H9 (cell line): ENCODE measurements at regions not wholly inside any gene's neighbourhood (a gene's known extent, or its start where the extent isn't known, plus 50 kb on each side); places are given as distances from the start of the nearest gene placed in this dataset.
"Not testable (repeated sequence)": the region's sequence is repeated elsewhere in the genome, so short reads cannot be mapped to it uniquely, and the experiment has no call there.

Experiments used
- DNase-seq: peaks from one replicate; pipeline ENCODE4 v3.0.0-alpha.2; 2017
- H2AFZ ChIP-seq: one replicate; pipeline ENCODE4 v1.6.1; 2013; ENCODE audit warnings: mild to moderate bottlenecking, low read length, control low read depth, moderate library complexity
- H2AK5ac ChIP-seq: 2 replicates; pipeline ENCODE4 v1.6.1; 2013; ENCODE audit warnings: low read length, control low read depth, mixed read lengths; ENCODE audit not compliant: insufficient read length
- H2BK120ac ChIP-seq: one replicate; pipeline ENCODE4 v1.6.1; 2013; ENCODE audit warnings: low read depth, mild to moderate bottlenecking, low read length, control low read depth, inconsistent platforms; ENCODE audit not compliant: poor library complexity, severe bottlenecking
- H2BK12ac ChIP-seq: 2 replicates; pipeline ENCODE4 v1.6.1; 2013; ENCODE audit warnings: low read length, control low read depth, mixed read lengths, low read depth; ENCODE audit not compliant: insufficient read length
- H2BK15ac ChIP-seq: 2 replicates; pipeline ENCODE4 v1.6.1; 2013; ENCODE audit warnings: low read depth, low read length, control low read depth
- H2BK20ac ChIP-seq: one replicate; pipeline ENCODE4 v1.6.1; 2013; ENCODE audit warnings: low read depth, mild to moderate bottlenecking, low read length, control low read depth, inconsistent platforms; ENCODE audit not compliant: poor library complexity, severe bottlenecking
- H2BK5ac ChIP-seq: 2 replicates; pipeline ENCODE4 v1.6.1; 2013; ENCODE audit warnings: low read length, control low read depth, mixed read lengths; ENCODE audit not compliant: insufficient read length
- H3K14ac ChIP-seq: 2 replicates; pipeline ENCODE4 v1.6.1; 2013; ENCODE audit warnings: low read length, control low read depth; ENCODE audit not compliant: insufficient read depth
- H3K18ac ChIP-seq: 2 replicates; pipeline ENCODE4 v1.6.1; 2013; ENCODE audit warnings: low read depth, mild to moderate bottlenecking, mixed read lengths, low read length, control low read depth; ENCODE audit not compliant: insufficient read length
- H3K23ac ChIP-seq: 2 replicates; pipeline ENCODE4 v1.6.1; 2013; ENCODE audit warnings: low read length, control low read depth, mixed read lengths, low read depth; ENCODE audit not compliant: insufficient read length
- H3K23me2 ChIP-seq: 2 replicates; pipeline ENCODE4 v1.6.1; 2013; ENCODE audit warnings: low read depth, mild to moderate bottlenecking, mixed read lengths, low read length, control low read depth; ENCODE audit not compliant: insufficient read length, poor library complexity, severe bottlenecking
- H3K27ac ChIP-seq: 2 replicates; pipeline ENCODE4 v1.5.1; 2013; ENCODE audit warnings: low read length, control low read depth, mixed read lengths, low read depth; ENCODE audit not compliant: insufficient read length
- H3K27me3 ChIP-seq: 2 replicates; pipeline ENCODE4 v1.6.1; 2013; ENCODE audit warnings: low read length, control low read depth, inconsistent platforms; ENCODE audit not compliant: insufficient read depth
- H3K4ac ChIP-seq: 2 replicates; pipeline ENCODE4 v1.6.1; 2013; ENCODE audit warnings: low read depth, mild to moderate bottlenecking, control low read depth, inconsistent platforms, low read length, moderate library complexity
- H3K4me1 ChIP-seq: 2 replicates; pipeline ENCODE4 v1.6.1; 2013; ENCODE audit warnings: low read length, control low read depth, inconsistent platforms; ENCODE audit not compliant: insufficient read depth
- H3K4me2 ChIP-seq: 2 replicates; pipeline ENCODE4 v1.6.1; 2013; ENCODE audit warnings: low read length, control low read depth, mixed read lengths; ENCODE audit not compliant: insufficient read length, insufficient read depth
- H3K56ac ChIP-seq: 2 replicates; pipeline ENCODE4 v1.6.1; 2013; ENCODE audit warnings: low read depth, mild to moderate bottlenecking, mixed read lengths, low read length, control low read depth; ENCODE audit not compliant: insufficient read length
- H3K79me1 ChIP-seq: 2 replicates; pipeline ENCODE4 v1.6.1; 2013; ENCODE audit warnings: low read depth, mild to moderate bottlenecking, moderate library complexity, low read length, control low read depth, inconsistent platforms; ENCODE audit not compliant: insufficient read depth, poor library complexity, severe bottlenecking
- H3K79me2 ChIP-seq: 2 replicates; pipeline ENCODE4 v1.6.1; 2013; ENCODE audit warnings: low read length, control low read depth, inconsistent platforms; ENCODE audit not compliant: insufficient read depth
- H3K9ac ChIP-seq: 2 replicates; pipeline ENCODE4 v1.6.1; 2013; ENCODE audit warnings: low read length, control low read depth, mixed read lengths; ENCODE audit not compliant: insufficient read length; ENCODE audit errors: extremely low read depth
- H3K9me3 ChIP-seq: one replicate; pipeline ENCODE4 v1.6.1; 2013; ENCODE audit warnings: low read depth, low read length, inconsistent platforms; ENCODE audit not compliant: control insufficient read depth
- H3T11ph ChIP-seq: one replicate; pipeline ENCODE4 v1.6.1; 2013; ENCODE audit warnings: mild to moderate bottlenecking, low read length, control low read depth, inconsistent platforms
- H4K20me1 ChIP-seq: one replicate; pipeline ENCODE4 v1.6.1; 2013; ENCODE audit not compliant: control insufficient read depth, insufficient read length, insufficient read depth
- H4K5ac ChIP-seq: 2 replicates; pipeline ENCODE4 v1.6.1; 2013; ENCODE audit warnings: low read depth, mild to moderate bottlenecking, mixed read lengths, low read length, control low read depth; ENCODE audit not compliant: insufficient read length
- H4K8ac ChIP-seq: replicated peaks from 2 replicates; pipeline ENCODE4 v1.6.1; 2013; ENCODE audit warnings: low read length, control low read depth, mixed read lengths, low read depth; ENCODE audit not compliant: insufficient read length
- H4K91ac ChIP-seq: 2 replicates; pipeline ENCODE4 v1.6.1; 2013; ENCODE audit warnings: low read depth, mild to moderate bottlenecking, moderate library complexity, mixed read lengths, low read length, control low read depth; ENCODE audit not compliant: insufficient read length
- H3K27ac Mint-ChIP-seq, 3 experiments: 2 replicates in 2 of 3; 3 replicates in 1 of 3; pipeline ENCODE4 v1.8.0; 2020 to 2021; ENCODE audit warnings: mixed read lengths in 3 of 3, mild to moderate bottlenecking in 1 of 3, moderate library complexity in 1 of 3
- H3K27me3 Mint-ChIP-seq: 2 replicates; pipeline ENCODE4 v1.8.0; 2021; ENCODE audit warnings: low read depth, mild to moderate bottlenecking, moderate library complexity, mixed read lengths
- H3K36me3 Mint-ChIP-seq, 3 experiments: 2 replicates in 2 of 3; 3 replicates in 1 of 3; pipeline ENCODE4 v1.8.0; 2020 to 2021; ENCODE audit warnings: low read depth in 3 of 3, mixed read lengths in 3 of 3; ENCODE audit not compliant: insufficient read depth in 1 of 3
- H3K4me1 Mint-ChIP-seq, 2 experiments: 2 replicates each; pipeline ENCODE4 v1.8.0; 2020; ENCODE audit warnings: mixed read lengths in 2 of 2
- H3K4me3 Mint-ChIP-seq, 2 experiments: 2 replicates in 1 of 2; 3 replicates in 1 of 2; pipeline ENCODE4 v1.8.0; 2020 to 2021; ENCODE audit warnings: mild to moderate bottlenecking in 2 of 2, mixed read lengths in 2 of 2, moderate library complexity in 1 of 2
- H3K9me3 Mint-ChIP-seq, 2 experiments: 2 replicates in 1 of 2; 3 replicates in 1 of 2; pipeline ENCODE4 v1.8.0; 2020; ENCODE audit warnings: mild to moderate bottlenecking in 2 of 2, mixed read lengths in 2 of 2, moderate library complexity in 1 of 2
- CTCF ChIP-seq: fragments of 200-600 bp; sonication (generic); conservative IDR thresholded peaks from 3 replicates; pipeline ENCODE4 v1.8.0; 2021; ENCODE audit warnings: antibody characterized with exemption, mild to moderate bottlenecking
- WGBS: extraction: QIAGEN DNeasy Blood & Tissue Kit; methylation state at CpG from one replicate; pipeline ENCODE4 v1.1.7; 2013; ENCODE audit warnings: missing lambda C conversion rate, low lambda C conversion rate, mixed read lengths; ENCODE audit not compliant: insufficient read length; ENCODE audit errors: extremely low coverage; 5-methylcytosine and 5-hydroxymethylcytosine counted together

- H3K79me1 ChIP-seq, result no peaks in the 10 kb centered on the region
- no peaks in the 10 kb centered on the region for H3K27me3 ChIP-seq
- H2BK12ac ChIP-seq, result no peak overlapping the region
- H3T11ph ChIP-seq, result no peak overlapping the region
- H3K23ac ChIP-seq, result no peak overlapping the region
- H2AK5ac ChIP-seq, result no peak overlapping the region
- H3K27ac ChIP-seq, result no peak overlapping the region
- no peak overlapping the region for H2AFZ ChIP-seq
- Mint-ChIP-seq H3K4me1 (no peaks in the 10 kb centered on the region), H3K27ac (no peak overlapping the region), H3K36me3 (peaks cover 0 to 3% (median 0%) of the 10 kb centered on the region in 3 experiments; a peak in 2 of 7 replicates), H3K9me3 (peaks cover 5 to 12% of the 10 kb centered on the region in 2 experiments; a peak in 4 of 5 replicates), H3K4me3 (no peak overlapping the region), H3K27me3 (peaks cover 2% of the 10 kb centered on the region; the same call in 1 of the 2 replicates)
- TF ChIP-seq CTCF, result peak; percentile 54
- H3K4me1 ChIP-seq, result no peaks in the 10 kb centered on the region
- no peaks in the 10 kb centered on the region for H3K9me3 ChIP-seq
- no peak overlapping the region for H3K9ac ChIP-seq
- H4K20me1 ChIP-seq, result no peaks in the 10 kb centered on the region
- no peak overlapping the region for H2BK15ac ChIP-seq
- H3K14ac ChIP-seq, result no peak overlapping the region
- H3K4me2 ChIP-seq, result no peak overlapping the region
- H2BK5ac ChIP-seq, result no peak overlapping the region
- no peaks in the 10 kb centered on the region for H3K79me2 ChIP-seq
- no peak overlapping the region for H4K8ac ChIP-seq
- H2BK120ac ChIP-seq, result no peak overlapping the region
- no peak overlapping the region for H3K18ac ChIP-seq
- no peak overlapping the region for H4K5ac ChIP-seq
- H4K91ac ChIP-seq, result no peak overlapping the region
- H2BK20ac ChIP-seq, result no peak overlapping the region
- no peak for DNase-seq
- no peak overlapping the region for H3K4ac ChIP-seq
- no peak overlapping the region for H3K56ac ChIP-seq
- no CpG with 5 or more reads among the region's 3 CpGs for WGBS
- H3K23me2 ChIP-seq, result no peaks in the 10 kb centered on the region
Observed at GRCh38 chr2:175676813-175677212, 325.3 kb downstream of the LNPK start.

GRCh38 chr2:175668804-175669203, 333.3 kb downstream of the LNPK start:
- H2BK5ac ChIP-seq, H4K91ac ChIP-seq, H3K79me1 ChIP-seq, H3K18ac ChIP-seq, H2BK20ac ChIP-seq, H3K79me2 ChIP-seq, H3T11ph ChIP-seq, H2BK120ac ChIP-seq, H3K4me2 ChIP-seq, H3K4ac ChIP-seq, H3K27ac ChIP-seq, DNase-seq, H4K5ac ChIP-seq, H3K4me3 Mint-ChIP-seq, H3K4me1 ChIP-seq, H3K23me2 ChIP-seq, H3K9ac ChIP-seq, H3K4me1 Mint-ChIP-seq, H2AFZ ChIP-seq, H3K14ac ChIP-seq, H2BK12ac ChIP-seq, H3K27ac Mint-ChIP-seq, H3K56ac ChIP-seq, H3K27me3 ChIP-seq, H2BK15ac ChIP-seq, H3K9me3 ChIP-seq, H3K23ac ChIP-seq, H4K8ac ChIP-seq, H4K20me1 ChIP-seq, H2AK5ac ChIP-seq, H3K27me3 Mint-ChIP-seq, H3K36me3 Mint-ChIP-seq: not testable (repeated sequence)
- H3K9me3 Mint-ChIP-seq, result peaks cover 8 to 13% of the 10 kb centered on the region in 2 experiments; a peak in 4 of 5 replicates
- WGBS, result no CpG with 5 or more reads among the region's 7 CpGs
